ENCODE measurements at regions not wholly inside any gene's neighbourhood (a gene's known extent, or its start where the extent isn't known, plus 50 kb on each side); places are given as distances from the start of the nearest gene placed in this dataset.
"Not testable (repeated sequence)": the region's sequence is repeated elsewhere in the genome, so short reads cannot be mapped to it uniquely, and the experiment has no call there.

- no peak for ATAC-seq (ENCODE audit: insufficient read depth, low read depth)
These were observed 1045.5 kb upstream of the CDH6 start for GRCh38 chr5:30147976-30148375.

DNA sequence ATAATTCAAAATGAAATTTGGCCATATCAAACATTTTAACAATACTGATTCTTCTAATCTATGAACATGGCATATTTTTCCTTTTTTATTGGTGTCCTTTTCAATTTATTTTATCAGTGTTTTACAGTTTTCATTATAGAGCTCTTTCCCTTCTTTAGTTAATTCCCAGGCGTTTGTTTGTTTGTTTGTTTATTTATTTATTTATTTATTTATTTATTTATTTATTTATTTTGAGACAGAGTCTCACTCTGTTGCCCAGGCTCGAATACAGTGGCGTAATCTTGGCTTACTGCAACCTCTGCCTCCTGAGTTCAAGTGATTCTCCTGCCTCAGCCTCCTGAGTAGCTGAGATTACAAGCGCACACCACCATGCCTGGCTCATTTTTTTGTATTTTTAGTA is 1049.4 kb upstream of the CDH6 start:
- H3K27ac ChIP-seq (ENCODE audit: low read length); H3K36me3 ChIP-seq (ENCODE audit: insufficient read depth, low read length); H3K9ac ChIP-seq (ENCODE audit: low read depth, low read length); H3K4me2 ChIP-seq (ENCODE audit: insufficient read depth, low read length); H3K4me1 ChIP-seq (ENCODE audit: insufficient read depth, low read length); H4K20me1 ChIP-seq (ENCODE audit: insufficient read depth, low read length); H3K79me2 ChIP-seq (ENCODE audit: insufficient read depth, low read length); H3K9me3 ChIP-seq (ENCODE audit: insufficient read depth, low read length, severe bottlenecking); DNase-seq; ATAC-seq (ENCODE audit: insufficient read depth, low read depth); H3K27me3 ChIP-seq (ENCODE audit: insufficient read depth, low read length, poor library complexity); H2AFZ ChIP-seq (ENCODE audit: low read depth, low read length); H3K4me3 ChIP-seq (ENCODE audit: low read depth in 1 of 2, low read length in 2 of 2): not testable (repeated sequence)

More at GRCh38 chr5:30147976-30148375, 1045.5 kb upstream of the CDH6 start:
- no peak for DNase-seq
- H3K4me1 ChIP-seq (ENCODE audit: insufficient read depth, low read length) = no peaks in the 10 kb centered on the region
- no peaks in the 10 kb centered on the region for H3K36me3 ChIP-seq (ENCODE audit: insufficient read depth, low read length)
- TF ChIP-seq EZH2 (IDR thresholded peaks at IDR 0.05; ENCODE audit: borderline replicate concordance, low read depth, low read length, severe bottlenecking) = no peak
- H3K4me3 ChIP-seq (ENCODE audit: low read depth in 1 of 2, low read length in 2 of 2) = no peak overlapping the region
- no peak overlapping the region for H2AFZ ChIP-seq (ENCODE audit: low read depth, low read length)
- no peak overlapping the region for H3K4me2 ChIP-seq (ENCODE audit: insufficient read depth, low read length)
- no peak overlapping the region for H3K9ac ChIP-seq (ENCODE audit: low read depth, low read length)
- H3K79me2 ChIP-seq (ENCODE audit: insufficient read depth, low read length) = no peaks in the 10 kb centered on the region
- H4K20me1 ChIP-seq (ENCODE audit: insufficient read depth, low read length) = no peaks in the 10 kb centered on the region
- no peak overlapping the region for H3K27ac ChIP-seq (ENCODE audit: low read length)
- no peaks in the 10 kb centered on the region for H3K27me3 ChIP-seq (ENCODE audit: insufficient read depth, low read length, poor library complexity)
- H3K9me3 ChIP-seq (ENCODE audit: insufficient read depth, low read length, severe bottlenecking) = no peaks in the 10 kb centered on the region

DNA sequence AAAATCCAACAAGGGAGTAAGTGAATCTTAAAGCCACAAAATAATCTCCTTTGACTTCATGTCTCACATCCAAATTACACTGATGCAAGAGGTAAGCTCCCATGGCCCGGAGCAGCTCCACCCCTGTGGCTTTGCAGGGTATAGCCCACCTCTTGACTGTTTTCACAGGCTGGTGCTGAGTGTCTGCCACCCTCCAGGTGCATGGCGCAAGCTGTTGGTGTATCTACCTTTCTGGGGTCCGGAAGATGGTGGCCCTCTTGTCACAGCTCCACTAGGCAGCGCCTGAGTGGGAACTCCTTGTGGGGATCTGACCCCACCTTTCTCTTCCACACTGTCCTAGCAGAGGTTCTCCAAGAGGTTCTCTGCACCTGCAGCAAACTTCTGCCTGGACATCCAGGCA is 1051.1 kb upstream of the CDH6 start:
- H3K4me3 ChIP-seq (ENCODE audit: low read depth in 1 of 2, low read length in 2 of 2) = no peak overlapping the region
- no peaks in the 10 kb centered on the region for H4K20me1 ChIP-seq (ENCODE audit: insufficient read depth, low read length)
- H3K9ac ChIP-seq (ENCODE audit: low read depth, low read length) = no peak overlapping the region
- no peaks in the 10 kb centered on the region for H3K36me3 ChIP-seq (ENCODE audit: insufficient read depth, low read length)
- no peaks in the 10 kb centered on the region for H3K27me3 ChIP-seq (ENCODE audit: insufficient read depth, low read length, poor library complexity)
- no peak for ATAC-seq (ENCODE audit: insufficient read depth, low read depth)
- H3K27ac ChIP-seq (ENCODE audit: low read length) = no peak overlapping the region
- no peak overlapping the region for H3K4me2 ChIP-seq (ENCODE audit: insufficient read depth, low read length)
- H3K79me2 ChIP-seq (ENCODE audit: insufficient read depth, low read length) = no peaks in the 10 kb centered on the region
- no peaks in the 10 kb centered on the region for H3K4me1 ChIP-seq (ENCODE audit: insufficient read depth, low read length)
- DNase-seq = no peak
- peaks cover 7% of the 10 kb centered on the region for H3K9me3 ChIP-seq (ENCODE audit: insufficient read depth, low read length, severe bottlenecking)
- TF ChIP-seq EZH2 (IDR thresholded peaks at IDR 0.05; ENCODE audit: borderline replicate concordance, low read depth, low read length, severe bottlenecking) = no peak
- TF ChIP-seq, protein P1, sequence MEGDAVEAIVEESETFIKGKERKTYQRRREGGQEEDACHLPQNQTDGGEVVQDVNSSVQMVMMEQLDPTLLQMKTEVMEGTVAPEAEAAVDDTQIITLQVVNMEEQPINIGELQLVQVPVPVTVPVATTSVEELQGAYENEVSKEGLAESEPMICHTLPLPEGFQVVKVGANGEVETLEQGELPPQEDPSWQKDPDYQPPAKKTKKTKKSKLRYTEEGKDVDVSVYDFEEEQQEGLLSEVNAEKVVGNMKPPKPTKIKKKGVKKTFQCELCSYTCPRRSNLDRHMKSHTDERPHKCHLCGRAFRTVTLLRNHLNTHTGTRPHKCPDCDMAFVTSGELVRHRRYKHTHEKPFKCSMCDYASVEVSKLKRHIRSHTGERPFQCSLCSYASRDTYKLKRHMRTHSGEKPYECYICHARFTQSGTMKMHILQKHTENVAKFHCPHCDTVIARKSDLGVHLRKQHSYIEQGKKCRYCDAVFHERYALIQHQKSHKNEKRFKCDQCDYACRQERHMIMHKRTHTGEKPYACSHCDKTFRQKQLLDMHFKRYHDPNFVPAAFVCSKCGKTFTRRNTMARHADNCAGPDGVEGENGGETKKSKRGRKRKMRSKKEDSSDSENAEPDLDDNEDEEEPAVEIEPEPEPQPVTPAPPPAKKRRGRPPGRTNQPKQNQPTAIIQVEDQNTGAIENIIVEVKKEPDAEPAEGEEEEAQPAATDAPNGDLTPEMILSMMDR (IDR thresholded peaks at IDR 0.05; ENCODE audit: borderline replicate concordance, extremely low read depth, low read length, poor library complexity, severe bottlenecking) = no peak
- no peak overlapping the region for H2AFZ ChIP-seq (ENCODE audit: low read depth, low read length)

DNA sequence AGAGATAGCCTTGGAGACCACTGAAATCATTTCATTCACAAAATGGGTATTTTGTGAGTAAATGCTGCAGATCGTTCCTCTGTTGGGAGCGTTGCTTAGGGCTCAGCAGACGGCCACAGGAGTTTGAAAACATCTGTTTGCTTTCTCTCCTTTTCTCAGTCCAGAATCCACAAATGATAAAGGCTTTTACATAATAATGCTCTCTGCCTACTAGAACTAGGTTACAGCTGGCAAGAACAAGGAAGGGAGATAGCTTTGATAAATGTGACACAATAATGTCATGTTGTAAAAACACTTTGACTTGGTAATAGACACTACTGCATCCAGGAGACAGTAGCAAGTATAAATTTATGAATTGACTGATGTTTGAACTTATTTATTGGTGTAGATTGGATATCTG is 1072.4 kb upstream of the CDH6 start:
- TF ChIP-seq, protein P1 (IDR thresholded peaks at IDR 0.05; ENCODE audit: borderline replicate concordance, extremely low read depth, low read length, poor library complexity, severe bottlenecking) = no peak
- no peak for TF ChIP-seq EZH2 (IDR thresholded peaks at IDR 0.05; ENCODE audit: borderline replicate concordance, low read depth, low read length, severe bottlenecking)
- Histone ChIP-seq H3K27me3 (ENCODE audit: insufficient read depth, low read length, poor library complexity) (no peaks in the 10 kb centered on the region), H4K20me1 (ENCODE audit: insufficient read depth, low read length) (no peaks in the 10 kb centered on the region), H3K4me1 (ENCODE audit: insufficient read depth, low read length) (no peaks in the 10 kb centered on the region), H2AFZ (ENCODE audit: low read depth, low read length) (no peak overlapping the region), H3K36me3 (ENCODE audit: insufficient read depth, low read length) (no peaks in the 10 kb centered on the region), H3K9ac (ENCODE audit: low read depth, low read length) (no peak overlapping the region), H3K4me2 (ENCODE audit: insufficient read depth, low read length) (no peak overlapping the region), H3K4me3 (ENCODE audit: low read depth in 1 of 2, low read length in 2 of 2) (no peak overlapping the region), H3K27ac (ENCODE audit: low read length) (no peak overlapping the region), H3K79me2 (ENCODE audit: insufficient read depth, low read length) (no peaks in the 10 kb centered on the region), H3K9me3 (ENCODE audit: insufficient read depth, low read length, severe bottlenecking) (no peaks in the 10 kb centered on the region)
- ATAC-seq (ENCODE audit: insufficient read depth, low read depth) (no peak), DNase-seq (no peak)

Data from DND-41 (cell line).